HepG2 (cell line): ENCODE measurements at regions not wholly inside any gene's neighbourhood (a gene's known extent, or its start where the extent isn't known, plus 50 kb on each side); places are given as distances from the start of the nearest gene placed in this dataset.

Source experiments
- ATAC-seq: fragments of 200-7000 bp; cut with Tn5 transposase; 3 replicates; pipeline ENCODE4 v1.9.1; 2020; ENCODE audit warnings: mild to moderate bottlenecking, moderate library complexity
- BruUV-seq: library from RNA; stranded (reverse); fragments of 400-500 nt; replicated peaks from 2 replicates; lab custom pipeline; 2021; lab: Mats Ljungman, UMichigan
- CTCF ChIA-PET: fragments of 300-600 bp; formaldehyde crosslinking; extraction: SDS; loops from one replicate; lab custom pipeline; 2021; ENCODE audit warnings: low total read pairs, inconsistent platforms, low intra/inter-chr PET ratio; lab: Yijun Ruan, JAX
- POLR2A ChIA-PET: fragments of 350-600 bp; sonication (Branson Sonifier 250); formaldehyde crosslinking; loops from one replicate; lab custom pipeline; 2020; ENCODE audit warnings: antibody characterized with exemption, inconsistent platforms; lab: Yijun Ruan, JAX
- DNase-seq: peaks from one replicate; pipeline ENCODE4 v3.0.0-alpha.2; 2015; ENCODE audit warnings: low spot score
- FAIRE-seq: peaks from 3 replicates; lab custom pipeline; 2011; peaks lifted over from hg19 to GRCh38; lab: Jason Lieb, UNC
- H2AFZ ChIP-seq: one replicate; pipeline ENCODE4 v1.6.1; 2011; ENCODE audit warnings: low read length, inconsistent platforms
- H3K27ac ChIP-seq: fragments of 300-600 bp; 3 replicates; pipeline ENCODE4 v1.8.0; 2011; ENCODE audit warnings: mixed run types, mild to moderate bottlenecking, mixed read lengths, low read length, inconsistent platforms; ENCODE audit not compliant: insufficient read depth; ENCODE audit errors: extremely low read length
- H3K27me3 ChIP-seq, 2 experiments: fragments of 200-600 bp in 1 of 2; 2 replicates in 1 of 2; 3 replicates in 1 of 2; pipeline versions ENCODE4 v1.6.0 to v1.8.0; 2011; ENCODE audit warnings: low read length in 2 of 2, mild to moderate bottlenecking in 2 of 2, moderate library complexity in 2 of 2, inconsistent platforms in 1 of 2; ENCODE audit not compliant: insufficient read depth in 2 of 2, control insufficient read depth in 1 of 2
- H3K36me3 ChIP-seq, 2 experiments: fragments of 200-600 bp in 1 of 2; replicated peaks in 1 of 2; 2 replicates in 1 of 2; 3 replicates in 1 of 2; pipeline versions ENCODE4 v1.5.1 to v1.8.0; 2011; ENCODE audit warnings: low read length in 2 of 2, inconsistent platforms in 1 of 2; ENCODE audit not compliant: insufficient read depth in 2 of 2, control insufficient read depth in 1 of 2
- H3K4me1 ChIP-seq: 2 replicates; pipeline ENCODE4 v1.5.1; 2012; ENCODE audit warnings: low read length, inconsistent platforms; ENCODE audit not compliant: insufficient read depth
- H3K4me2 ChIP-seq: 2 replicates; pipeline ENCODE4 v1.6.0; 2011; ENCODE audit warnings: low read depth, low read length, inconsistent platforms
- H3K4me3 ChIP-seq, 3 experiments: fragments of 200-600 bp in 1 of 3; sonication (generic), shearing (Covaris generic) in 1 of 3; replicated peaks in 1 of 3; 2 replicates each; pipeline ENCODE4 v1.5.1; 2011 to 2016; ENCODE audit warnings: low read length in 3 of 3, inconsistent platforms in 2 of 3, low read depth in 2 of 3, mild to moderate bottlenecking in 2 of 3, control low read depth in 1 of 3, mixed read lengths in 1 of 3; ENCODE audit not compliant: insufficient read depth in 1 of 3
- H3K79me2 ChIP-seq: one replicate; pipeline ENCODE4 v1.6.1; 2011; ENCODE audit warnings: low read length, inconsistent platforms; ENCODE audit not compliant: insufficient read depth
- H3K9ac ChIP-seq: 2 replicates; pipeline ENCODE4 v1.6.0; 2011; ENCODE audit warnings: mild to moderate bottlenecking, low read depth, low read length, inconsistent platforms; ENCODE audit not compliant: insufficient read depth
- H3K9me3 ChIP-seq: 2 replicates; pipeline ENCODE4 v1.5.1; 2012; ENCODE audit warnings: mild to moderate bottlenecking, low read length
- H4K20me1 ChIP-seq: 2 replicates; pipeline ENCODE4 v1.6.0; 2011; ENCODE audit warnings: inconsistent platforms, mild to moderate bottlenecking, low read length, moderate library complexity; ENCODE audit not compliant: insufficient read depth
- KLF9 ChIP-seq: IDR thresholded peaks from 2 replicates; pipeline ENCODE4 v1.6.1; 2016; ENCODE audit warnings: low read depth
- SCMH1 ChIP-seq: sonication (generic); formaldehyde crosslinking; IDR thresholded peaks from 2 replicates; pipeline ENCODE4 v1.9.0; 2021; ENCODE audit warnings: missing genetic modification reagents, mild to moderate bottlenecking, borderline replicate concordance
- SRY ChIP-seq: sonication (generic); formaldehyde crosslinking; IDR thresholded peaks from 2 replicates; pipeline ENCODE4 v1.8.0; 2022; ENCODE audit warnings: mild to moderate bottlenecking, missing genetic modification reagents
- ZNF34 ChIP-seq: sonication (generic); formaldehyde crosslinking; IDR thresholded peaks from 2 replicates; pipeline ENCODE4 v1.4.0; 2020; ENCODE audit warnings: mild to moderate bottlenecking, missing genetic modification reagents, borderline replicate concordance
- ZNF382 ChIP-seq: sonication (generic); formaldehyde crosslinking; IDR thresholded peaks from 2 replicates; pipeline ENCODE4 v1.5.0; 2020; ENCODE audit warnings: missing genetic modification reagents, mild to moderate bottlenecking, borderline replicate concordance
- ZSCAN31 ChIP-seq: sonication (generic); formaldehyde crosslinking; IDR thresholded peaks from 2 replicates; pipeline ENCODE4 v1.5.0; 2020; ENCODE audit warnings: low read depth, mild to moderate bottlenecking, missing genetic modification reagents
- WGBS: methylation state at CpG from one replicate; pipeline ENCODE4 v1.1.6; 2017; ENCODE audit warnings: low lambda C conversion rate; 5-methylcytosine and 5-hydroxymethylcytosine counted together
- in situ Hi-C: cut with HindIII; loops from 2 replicates; pipeline ENCODE4 v1.10.0; 2017; ENCODE audit warnings: low pct_unique_long_range_greater_than_20kb; ENCODE audit not compliant: extremely low pct_ligation_motif_present
- intact Hi-C: fragments of 100-400 bp; cut with micrococcal nuclease; formaldehyde crosslinking; loops from one replicate; pipeline ENCODE4 v1.10.0; 2022; ENCODE audit not compliant: unreplicated experiment
- TF ChIP-seq, protein P1 (sequence below): sonication (generic); formaldehyde crosslinking; IDR thresholded peaks from 2 replicates; pipeline ENCODE4 v1.8.1; 2023; ENCODE audit warnings: missing genetic modification reagents, mild to moderate bottlenecking, borderline replicate concordance
- TF ChIP-seq, protein P2 (sequence below): IDR thresholded peaks from 2 replicates; pipeline ENCODE4 v1.6.1; 2016; ENCODE audit warnings: missing compliant biosample characterization, missing genetic modification reagents, borderline replicate concordance
- TF ChIP-seq, protein P3 (sequence below): sonication (generic); formaldehyde crosslinking; IDR thresholded peaks from 2 replicates; pipeline ENCODE4 v1.4.0; 2020; ENCODE audit warnings: mild to moderate bottlenecking, missing genetic modification reagents
- TF ChIP-seq, protein P4 (sequence below): IDR thresholded peaks from 2 replicates; pipeline ENCODE4 v1.6.1; 2016; ENCODE audit warnings: low read depth

DNA sequence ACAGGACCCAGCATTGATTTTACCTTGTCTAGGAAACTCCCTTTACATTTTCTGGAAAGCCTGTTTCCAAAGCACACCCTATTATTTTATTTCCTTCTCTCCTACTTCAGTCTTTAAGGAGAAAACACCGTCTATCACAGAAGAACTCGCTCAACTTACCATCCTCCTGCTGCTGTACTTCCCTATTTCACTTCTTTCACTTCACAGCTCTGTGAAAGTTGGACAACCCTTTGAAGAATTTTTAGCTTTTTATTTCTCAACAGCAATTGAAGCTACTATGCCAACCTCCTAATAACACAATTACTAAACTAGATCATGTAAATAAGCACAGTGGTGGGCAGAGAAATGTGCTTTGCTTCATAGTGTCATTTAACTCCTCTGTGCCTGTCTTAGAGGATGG, 166.5 kb downstream of the TFEC start:
- no peaks in the 10 kb centered on the region for H3K4me1 ChIP-seq
- H4K20me1 ChIP-seq: no peaks in the 10 kb centered on the region
- BruUV-seq: no TSS peak
- no peak for DNase-seq
- ATAC-seq: no peak
- POLR2A ChIA-PET: no interaction called here
- H3K4me2 ChIP-seq: no peak overlapping the region
- no peak overlapping the region for H3K9ac ChIP-seq
- intact Hi-C loops: no loop called here
- H3K27me3 ChIP-seq: no peaks in the 10 kb centered on the region
- H3K9me3 ChIP-seq: no peaks in the 10 kb centered on the region
- H2AFZ ChIP-seq: no peak overlapping the region
- FAIRE-seq: no peak
- CTCF ChIA-PET: no interaction called here
- TF ChIP-seq, protein P1, sequence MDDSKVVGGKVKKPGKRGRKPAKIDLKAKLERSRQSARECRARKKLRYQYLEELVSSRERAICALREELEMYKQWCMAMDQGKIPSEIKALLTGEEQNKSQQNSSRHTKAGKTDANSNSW (CRISPR knock-in tag): no peak
- TF ChIP-seq, protein P2, sequence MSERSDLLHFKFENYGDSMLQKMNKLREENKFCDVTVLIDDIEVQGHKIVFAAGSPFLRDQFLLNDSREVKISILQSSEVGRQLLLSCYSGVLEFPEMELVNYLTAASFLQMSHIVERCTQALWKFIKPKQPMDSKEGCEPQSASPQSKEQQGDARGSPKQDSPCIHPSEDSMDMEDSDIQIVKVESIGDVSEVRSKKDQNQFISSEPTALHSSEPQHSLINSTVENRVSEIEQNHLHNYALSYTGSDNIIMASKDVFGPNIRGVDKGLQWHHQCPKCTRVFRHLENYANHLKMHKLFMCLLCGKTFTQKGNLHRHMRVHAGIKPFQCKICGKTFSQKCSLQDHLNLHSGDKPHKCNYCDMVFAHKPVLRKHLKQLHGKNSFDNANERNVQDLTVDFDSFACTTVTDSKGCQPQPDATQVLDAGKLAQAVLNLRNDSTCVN (CRISPR knock-in tag): no peak
- no peak for TF ChIP-seq ZSCAN31
- TF ChIP-seq, protein P3, sequence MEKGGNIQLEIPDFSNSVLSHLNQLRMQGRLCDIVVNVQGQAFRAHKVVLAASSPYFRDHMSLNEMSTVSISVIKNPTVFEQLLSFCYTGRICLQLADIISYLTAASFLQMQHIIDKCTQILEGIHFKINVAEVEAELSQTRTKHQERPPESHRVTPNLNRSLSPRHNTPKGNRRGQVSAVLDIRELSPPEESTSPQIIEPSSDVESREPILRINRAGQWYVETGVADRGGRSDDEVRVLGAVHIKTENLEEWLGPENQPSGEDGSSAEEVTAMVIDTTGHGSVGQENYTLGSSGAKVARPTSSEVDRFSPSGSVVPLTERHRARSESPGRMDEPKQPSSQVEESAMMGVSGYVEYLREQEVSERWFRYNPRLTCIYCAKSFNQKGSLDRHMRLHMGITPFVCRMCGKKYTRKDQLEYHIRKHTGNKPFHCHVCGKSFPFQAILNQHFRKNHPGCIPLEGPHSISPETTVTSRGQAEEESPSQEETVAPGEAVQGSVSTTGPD (CRISPR knock-in tag): no peak
- TF ChIP-seq ZNF382 (CRISPR knock-in tag): no peak
- no peak for TF ChIP-seq SCMH1 (CRISPR knock-in tag)
- TF ChIP-seq SRY: no peak
- TF ChIP-seq KLF9 (CRISPR knock-in tag): no peak
- TF ChIP-seq, protein P4, sequence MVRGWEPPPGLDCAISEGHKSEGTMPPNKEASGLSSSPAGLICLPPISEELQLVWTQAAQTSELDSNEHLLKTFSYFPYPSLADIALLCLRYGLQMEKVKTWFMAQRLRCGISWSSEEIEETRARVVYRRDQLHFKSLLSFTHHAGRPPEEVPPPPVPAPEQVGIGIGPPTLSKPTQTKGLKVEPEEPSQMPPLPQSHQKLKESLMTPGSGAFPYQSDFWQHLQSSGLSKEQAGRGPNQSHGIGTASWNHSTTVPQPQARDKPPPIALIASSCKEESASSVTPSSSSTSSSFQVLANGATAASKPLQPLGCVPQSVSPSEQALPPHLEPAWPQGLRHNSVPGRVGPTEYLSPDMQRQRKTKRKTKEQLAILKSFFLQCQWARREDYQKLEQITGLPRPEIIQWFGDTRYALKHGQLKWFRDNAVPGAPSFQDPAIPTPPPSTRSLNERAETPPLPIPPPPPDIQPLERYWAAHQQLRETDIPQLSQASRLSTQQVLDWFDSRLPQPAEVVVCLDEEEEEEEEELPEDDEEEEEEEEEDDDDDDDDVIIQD (CRISPR knock-in tag): no peak
- TF ChIP-seq ZNF34 (CRISPR knock-in tag): no peak
- in situ Hi-C loops: no loop called here
- no peak overlapping the region for H3K27ac ChIP-seq
- no peaks in the 10 kb centered on the region for H3K36me3 ChIP-seq
- WGBS: 0% methylated on average over 2 of the region's 2 CpGs
- no peaks in the 10 kb centered on the region for H3K79me2 ChIP-seq
- no peak overlapping the region for H3K4me3 ChIP-seq
